ENCODE measurements at regions not wholly inside any gene's neighbourhood (a gene's known extent, or its start where the extent isn't known, plus 50 kb on each side); places are given as distances from the start of the nearest gene placed in this dataset.
A peak's percentile ranks its signal among the peaks of the same experiment; 100 is the strongest.

DNA sequence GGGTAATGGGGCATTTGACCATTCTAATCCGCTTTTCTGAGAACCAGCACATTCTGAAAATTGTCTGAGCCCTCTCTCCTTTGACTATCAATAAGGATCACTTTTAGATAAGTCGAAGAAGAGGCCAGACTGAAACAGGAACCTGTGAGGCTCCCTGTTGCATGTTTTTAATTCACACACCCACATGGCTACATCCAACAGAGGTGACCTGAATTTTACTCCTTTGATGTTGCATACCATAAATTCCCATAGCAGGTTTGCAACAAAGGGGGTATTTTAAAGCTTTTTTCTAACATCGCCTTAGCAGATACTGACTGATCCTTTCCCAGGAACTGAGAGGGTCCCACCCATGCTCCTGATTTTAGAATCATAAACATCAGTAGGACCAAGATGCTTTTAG, 450.8 kb downstream of the USP25 start:
- no peak for DNase-seq (ENCODE audit: low spot score)

DNA sequence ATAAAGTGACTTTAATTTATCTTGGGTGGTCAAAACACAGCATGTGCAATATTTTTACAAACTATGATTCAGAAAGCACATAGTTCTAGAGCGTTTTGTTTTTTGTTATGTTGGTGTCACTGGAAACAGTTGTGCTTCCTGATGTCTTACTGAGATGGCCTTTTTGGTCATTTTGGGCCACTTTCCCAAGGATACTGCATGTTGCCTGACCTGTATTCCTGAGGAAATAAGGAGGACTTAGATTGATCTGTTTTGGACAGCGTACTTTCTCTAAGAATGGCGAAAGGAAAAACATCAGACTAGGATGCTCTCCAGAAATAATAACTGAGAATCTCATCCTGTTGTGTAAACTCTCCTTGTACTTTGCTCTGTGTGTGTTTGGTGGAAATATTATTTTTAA, 451.2 kb downstream of the USP25 start:
- DNase-seq (ENCODE audit: low spot score): no peak

DNA sequence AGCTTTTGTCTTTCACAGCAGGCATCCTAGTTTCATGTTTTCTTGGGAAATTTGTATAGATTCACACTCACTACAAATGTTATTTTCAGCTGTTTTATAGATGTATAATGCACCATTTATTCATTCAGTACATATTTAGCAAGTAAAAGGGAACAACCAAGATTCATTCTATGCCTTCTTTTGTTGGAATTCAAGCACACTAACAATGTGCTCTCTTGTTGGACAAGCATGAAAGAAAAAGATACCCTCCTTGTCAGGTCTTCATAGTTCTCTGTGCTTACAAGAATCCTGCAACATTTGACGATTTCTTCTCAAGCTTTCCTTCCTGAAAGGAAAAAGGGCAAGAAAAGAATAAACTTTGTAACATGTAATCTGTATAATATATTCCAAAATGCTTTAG, 456.0 kb downstream of the USP25 start:
- no peak for DNase-seq (ENCODE audit: low spot score)

DNA sequence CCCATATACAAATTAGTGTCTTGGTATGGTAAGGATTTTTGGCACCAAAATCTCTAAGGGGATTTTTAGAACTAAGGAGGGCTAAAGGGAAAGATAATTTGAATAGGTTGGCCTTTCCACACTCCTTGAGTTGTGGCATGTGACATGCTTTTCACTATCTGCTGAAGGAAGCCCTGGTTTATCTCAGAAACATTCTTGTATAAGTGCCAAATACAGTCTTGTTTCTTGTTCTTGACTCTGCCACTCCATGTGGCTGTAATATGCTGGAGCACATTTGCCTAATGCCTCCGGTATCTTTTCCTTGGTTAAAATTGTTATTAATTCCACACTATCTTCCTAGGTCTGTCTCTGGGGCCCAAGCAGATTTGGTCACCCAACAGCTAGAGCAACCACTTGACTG, 457.0 kb downstream of the USP25 start:
- DNase-seq (ENCODE audit: low spot score): no peak

DNA sequence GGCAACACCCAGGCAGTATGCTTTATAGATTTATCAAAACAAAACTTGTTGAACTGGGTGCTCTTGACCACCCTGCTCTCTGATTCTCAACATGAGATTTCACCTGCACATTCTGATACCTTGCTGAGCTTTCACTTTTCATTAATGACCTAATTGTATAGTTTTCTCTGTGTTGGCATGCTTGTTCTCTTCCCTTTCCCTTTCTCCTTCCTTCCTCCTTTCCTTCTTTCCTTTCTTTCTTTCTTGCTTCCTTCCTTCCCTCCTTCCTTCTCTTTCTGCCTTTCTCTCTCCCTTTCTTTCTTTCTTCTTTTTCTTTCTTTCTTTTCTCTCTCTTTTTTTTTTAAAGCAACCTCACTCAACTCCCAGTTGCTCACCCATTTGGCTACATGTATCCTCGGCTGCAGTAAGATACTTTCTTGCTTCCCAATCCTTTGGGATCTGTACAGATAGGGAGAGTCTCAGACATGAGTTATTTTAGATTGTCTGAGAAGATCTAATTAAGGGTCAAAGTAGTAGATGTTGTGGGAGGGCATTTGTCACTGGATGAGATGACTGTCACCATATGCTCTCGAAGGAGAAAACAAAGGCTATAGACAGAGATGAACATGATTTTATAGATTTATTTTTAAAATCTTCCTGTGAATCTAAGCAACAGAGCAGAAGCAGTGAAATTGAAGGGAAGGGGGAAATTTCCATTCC, 458.0 kb downstream of the USP25 start:
- DNase-seq (ENCODE audit: low spot score): no peak

DNA sequence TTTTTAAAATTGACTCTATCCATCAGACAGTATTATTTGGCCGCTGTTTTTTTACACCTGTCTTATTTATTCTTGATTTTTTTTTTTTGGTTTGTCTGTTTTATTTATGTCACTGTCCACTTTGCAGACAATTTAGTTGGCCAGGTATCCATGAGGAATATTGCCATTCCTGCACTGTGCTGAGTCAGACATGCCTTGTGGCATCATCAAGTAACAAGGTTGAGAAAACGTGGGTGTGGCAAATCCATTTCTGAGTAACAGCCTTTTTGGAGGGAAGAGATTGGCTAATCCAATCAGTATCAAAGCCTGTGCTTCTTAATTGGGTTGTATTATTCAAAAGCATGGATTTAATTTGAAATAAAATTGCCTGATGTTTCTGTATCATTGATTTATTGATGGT, 463.1 kb downstream of the USP25 start:
- no peak for DNase-seq (ENCODE audit: low spot score)

DNA sequence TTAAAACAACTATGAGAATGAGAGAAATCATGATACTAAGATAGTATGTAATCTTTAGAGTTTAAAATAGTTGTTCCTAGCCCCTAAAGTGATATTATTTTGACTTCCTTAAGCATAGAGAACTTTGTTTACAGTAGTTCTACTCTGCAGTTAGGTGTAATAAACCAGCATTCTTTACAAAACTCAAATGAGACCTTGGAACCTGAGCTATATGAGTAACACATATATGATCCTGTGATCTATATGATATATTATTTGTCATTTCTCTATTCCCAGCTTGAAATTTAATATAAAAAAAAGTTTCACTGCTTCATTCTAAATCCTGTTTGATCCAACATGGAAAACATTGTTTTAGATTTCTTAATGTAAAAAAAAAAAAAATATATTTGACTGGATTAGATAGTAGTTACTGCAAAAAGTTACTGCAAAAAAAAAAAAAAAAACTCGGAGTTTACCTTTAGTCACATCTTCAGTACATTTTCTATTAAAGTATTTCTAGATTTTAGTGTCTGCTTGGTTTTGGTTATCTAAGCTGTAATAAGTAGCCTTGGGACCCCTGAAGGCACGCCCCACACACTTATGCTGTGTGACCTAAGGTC, 463.8 kb downstream of the USP25 start:
- no peak for DNase-seq (ENCODE audit: low spot score)

DNA sequence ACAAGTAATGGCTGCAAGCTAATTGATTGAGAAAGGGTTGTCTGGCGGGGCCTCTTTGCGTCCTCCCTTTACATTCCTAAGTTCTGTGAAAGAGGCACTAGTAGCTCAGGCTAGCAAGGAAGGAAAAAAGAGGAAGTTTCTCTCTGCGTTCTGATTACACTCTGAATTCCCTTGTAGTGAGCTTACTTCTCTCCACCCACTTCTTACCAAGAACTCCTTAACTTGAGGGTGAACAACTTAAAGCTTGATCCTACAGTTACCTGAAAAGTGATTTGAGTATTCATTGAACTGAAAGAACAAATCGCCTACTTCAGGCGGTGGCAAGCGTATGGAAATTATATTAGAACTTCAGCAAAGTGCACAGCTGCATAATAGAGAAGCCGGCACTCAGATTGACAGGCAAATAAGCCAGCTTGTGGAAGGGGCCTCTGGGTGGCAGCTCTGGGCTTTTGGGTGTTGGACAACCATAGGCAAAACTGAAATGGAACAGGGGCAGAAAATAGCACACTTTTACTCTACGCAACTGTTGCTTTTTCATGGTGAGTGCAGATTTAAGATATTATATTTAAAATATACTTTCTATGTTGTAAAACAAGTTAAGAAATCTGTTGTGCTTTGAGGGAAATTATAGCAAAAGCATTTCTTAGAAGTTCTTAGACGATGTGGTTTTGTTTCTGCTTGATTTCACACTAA, 464.5 kb downstream of the USP25 start:
- DNase-seq (ENCODE audit: low spot score): peak; percentile 46

DNA sequence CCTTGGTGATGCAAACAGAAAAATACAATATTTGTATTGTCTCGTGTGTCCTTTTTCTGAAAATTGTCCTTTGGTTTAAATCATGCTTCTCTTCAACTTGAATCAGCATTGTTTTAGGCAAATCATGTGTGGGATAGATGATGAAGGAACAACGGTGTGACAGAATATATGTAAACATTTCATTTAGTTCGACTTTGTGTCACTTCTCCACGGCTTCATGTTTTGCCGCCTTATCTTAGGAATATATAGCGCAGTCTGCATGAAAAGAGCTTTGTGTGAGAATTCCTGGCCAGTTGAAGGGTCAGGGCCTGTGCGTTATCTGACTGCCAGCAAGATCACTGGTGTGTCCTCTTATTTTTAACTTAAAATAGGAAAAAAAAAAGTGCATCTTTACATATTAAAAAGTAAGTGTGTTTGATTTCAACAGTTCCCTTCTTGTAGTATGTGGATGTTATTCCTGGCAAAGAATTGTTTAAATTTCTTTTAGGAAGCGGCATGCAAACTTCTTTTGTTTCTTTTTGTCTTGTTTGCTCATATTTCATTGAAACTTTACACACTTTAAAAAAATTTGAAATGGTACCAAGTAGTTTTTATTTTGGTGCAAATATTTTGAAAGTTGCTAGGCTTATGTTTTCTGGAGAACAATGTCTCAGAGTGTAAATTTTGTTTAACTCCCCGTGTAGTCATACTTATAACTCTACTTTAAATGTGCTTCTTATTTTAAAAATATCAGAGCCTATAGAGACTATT, 465.2 kb downstream of the USP25 start:
- DNase-seq (ENCODE audit: low spot score): no peak

DNA sequence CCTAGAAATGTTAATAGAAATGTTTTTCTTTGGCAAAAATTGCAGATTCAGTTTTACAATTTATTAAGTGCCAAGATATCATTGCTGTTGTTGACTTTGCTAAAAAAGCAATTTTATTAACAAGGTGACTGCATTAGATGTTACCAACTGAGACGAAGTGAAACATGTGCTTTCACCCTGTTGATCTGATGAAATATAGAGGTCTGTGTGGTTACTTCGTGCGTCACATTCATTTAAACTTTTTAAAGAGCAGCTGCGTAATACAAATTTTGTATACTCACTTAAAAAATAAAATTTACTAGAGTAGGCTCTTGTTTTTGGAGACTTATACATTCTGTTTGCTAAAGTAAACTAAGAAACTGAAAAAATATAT, 465.7 kb downstream of the USP25 start:
- no peak for DNase-seq (ENCODE audit: low spot score)

DNA sequence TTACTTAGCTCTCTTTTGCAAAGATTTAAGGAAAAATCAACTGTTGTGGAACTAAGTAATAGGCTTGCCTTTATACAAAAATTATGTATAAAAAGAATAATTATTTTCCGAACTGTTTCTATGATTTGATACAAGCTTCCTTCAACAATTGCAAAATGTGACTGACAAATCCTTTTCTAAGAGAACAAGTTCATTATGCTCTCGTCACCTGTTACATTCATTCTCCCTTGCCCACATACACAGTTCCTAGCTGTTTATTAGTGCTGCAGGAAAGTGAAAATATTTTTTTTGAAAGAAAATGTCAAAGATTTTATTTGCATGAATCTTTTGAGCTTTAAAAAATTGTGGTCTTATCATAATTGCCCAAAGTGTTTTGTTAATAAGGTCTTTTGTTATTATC, 466.2 kb downstream of the USP25 start:
- DNase-seq (ENCODE audit: low spot score): no peak

DNA sequence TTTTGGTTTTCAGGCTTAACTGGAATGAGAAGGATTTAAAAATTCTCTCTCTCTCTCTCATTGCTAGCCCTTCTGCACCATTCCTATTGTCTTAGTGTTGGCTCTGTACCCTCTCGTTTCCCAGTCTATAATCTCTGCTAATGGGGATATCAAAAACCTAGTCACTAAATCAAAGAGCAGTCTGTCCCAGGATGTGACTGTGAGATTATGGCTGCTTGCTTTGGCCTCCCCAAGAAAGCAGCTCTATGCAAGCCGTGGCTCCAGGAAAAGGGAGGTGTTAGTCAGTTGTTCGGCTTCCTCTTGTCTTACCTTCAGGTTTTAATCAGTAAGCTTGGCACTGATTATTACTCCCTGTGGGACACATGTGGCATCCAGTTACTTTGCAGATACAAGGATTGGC, 468.8 kb downstream of the USP25 start:
- peak; percentile 62 for DNase-seq (ENCODE audit: low spot score)

DNA sequence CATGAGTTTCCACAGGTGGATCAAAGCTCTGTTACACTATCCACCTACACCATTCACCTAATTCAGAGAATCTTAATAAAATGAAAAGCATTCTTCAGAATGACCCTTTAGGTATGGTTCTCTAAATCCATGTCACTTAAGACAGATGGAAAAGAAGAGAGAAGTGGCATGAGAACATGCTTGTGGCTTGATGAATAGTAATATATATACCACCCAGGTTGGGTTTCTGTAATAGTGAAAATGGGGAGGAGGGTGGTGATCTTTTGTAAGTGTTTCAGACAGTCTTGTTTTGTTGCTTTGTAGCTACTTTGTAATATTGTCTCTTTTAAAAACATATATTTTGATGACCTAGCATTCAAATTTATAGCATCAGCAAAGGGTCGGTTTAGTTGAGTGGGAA, 469.8 kb downstream of the USP25 start:
- DNase-seq (ENCODE audit: low spot score): no peak

DNA sequence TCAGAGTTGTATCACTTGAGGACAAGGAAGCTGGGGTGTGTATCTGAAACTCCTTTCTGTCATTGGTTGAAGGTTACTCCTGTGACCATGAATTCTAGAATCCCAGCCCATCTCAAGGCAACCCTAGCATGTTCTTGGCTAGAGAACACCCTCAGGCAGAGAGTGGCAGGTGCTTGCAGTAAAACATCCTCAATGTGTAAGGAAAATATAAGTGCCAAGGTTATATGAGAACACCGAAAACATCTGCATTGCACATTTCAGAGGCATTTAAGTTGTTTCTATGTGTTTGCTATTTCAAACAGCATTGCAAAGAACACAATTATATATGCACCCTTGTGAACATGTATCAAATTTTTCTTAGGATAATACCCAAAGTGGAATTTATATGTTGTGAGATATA, 471.9 kb downstream of the USP25 start:
- no peak for DNase-seq (ENCODE audit: low spot score)

DNA sequence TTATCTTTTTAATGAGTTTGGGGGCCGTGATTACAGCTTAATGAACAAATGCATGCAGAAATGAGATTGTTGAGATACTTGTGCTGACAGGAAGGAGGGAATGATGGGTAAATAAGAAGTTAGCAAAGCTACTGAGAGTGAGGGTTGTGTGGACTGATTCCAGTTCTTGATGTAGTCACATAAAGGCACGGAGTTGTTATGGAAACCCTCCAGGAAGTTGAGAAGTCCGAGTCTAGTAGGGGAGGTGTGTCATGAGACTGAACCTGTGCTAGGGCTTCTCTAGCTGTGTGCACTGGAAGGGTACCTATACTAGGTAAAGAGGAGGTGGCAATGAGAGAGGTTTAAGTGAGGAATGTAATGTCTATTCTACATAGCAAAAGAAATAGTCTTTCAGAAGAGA, 475.7 kb downstream of the USP25 start:
- no peak for DNase-seq (ENCODE audit: low spot score)

DNA sequence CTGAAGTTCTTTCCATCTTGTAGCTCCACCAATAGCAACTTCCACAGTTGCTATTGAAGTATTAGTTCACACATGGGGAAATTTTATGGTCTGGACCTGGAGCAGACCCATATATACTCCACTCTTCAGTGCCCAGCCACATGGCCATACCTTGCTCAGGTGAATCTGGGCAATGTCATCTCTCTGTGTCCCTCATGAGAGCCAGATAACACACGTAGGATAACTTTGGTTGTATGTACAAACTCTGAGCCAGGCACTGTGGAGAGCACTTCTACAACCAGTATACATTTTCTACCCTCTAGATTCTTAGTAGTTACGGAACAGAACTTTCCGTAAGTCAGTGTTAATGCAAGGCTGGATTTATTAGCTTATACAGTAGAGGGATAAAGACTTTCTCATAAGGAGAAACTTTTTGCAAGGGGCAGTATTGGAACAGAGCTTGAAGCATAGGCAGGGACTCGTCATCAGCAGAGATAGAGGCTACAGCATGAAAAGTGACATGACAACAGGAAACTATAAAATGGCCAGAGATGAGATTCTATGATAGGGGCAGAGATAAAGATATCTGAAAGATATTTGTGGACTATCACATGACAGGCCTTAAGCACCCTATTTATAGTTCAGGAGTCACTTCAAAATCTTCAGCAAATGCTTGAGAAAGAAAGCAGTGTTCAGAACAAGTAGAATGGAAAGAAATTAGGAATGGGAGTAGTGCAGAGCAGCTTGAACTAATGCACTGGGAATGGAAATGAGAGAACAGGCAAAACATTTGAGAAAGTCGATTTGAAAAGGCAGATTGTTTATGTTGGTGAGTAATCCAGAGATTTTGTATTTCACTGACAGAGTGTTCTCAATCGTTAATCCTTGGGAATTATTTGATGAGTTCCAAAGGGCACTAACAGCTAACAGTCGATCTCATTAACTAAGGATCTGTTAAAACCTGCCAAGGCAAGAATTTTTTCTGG, 481.8 kb downstream of the USP25 start:
- DNase-seq (ENCODE audit: low spot score): no peak

DNA sequence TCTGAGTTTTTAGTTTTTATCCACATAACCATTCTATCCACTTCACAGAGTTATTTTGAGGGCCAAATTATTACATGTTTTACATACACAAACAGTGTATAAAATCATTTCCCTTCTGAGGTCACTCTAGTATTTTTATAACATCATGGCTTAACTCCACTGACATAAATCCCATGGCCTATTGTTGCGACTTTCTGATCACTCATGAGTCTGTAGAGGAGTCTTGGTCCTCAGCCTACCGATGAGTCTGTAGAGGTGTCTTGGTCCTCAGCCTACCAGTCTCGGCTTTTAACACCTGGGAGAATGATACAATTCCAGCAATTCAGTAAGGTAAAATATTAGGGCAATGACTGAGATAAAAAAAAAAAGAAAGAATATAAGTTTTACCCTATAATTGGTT, 483.7 kb downstream of the USP25 start:
- DNase-seq (ENCODE audit: low spot score): no peak

DNA sequence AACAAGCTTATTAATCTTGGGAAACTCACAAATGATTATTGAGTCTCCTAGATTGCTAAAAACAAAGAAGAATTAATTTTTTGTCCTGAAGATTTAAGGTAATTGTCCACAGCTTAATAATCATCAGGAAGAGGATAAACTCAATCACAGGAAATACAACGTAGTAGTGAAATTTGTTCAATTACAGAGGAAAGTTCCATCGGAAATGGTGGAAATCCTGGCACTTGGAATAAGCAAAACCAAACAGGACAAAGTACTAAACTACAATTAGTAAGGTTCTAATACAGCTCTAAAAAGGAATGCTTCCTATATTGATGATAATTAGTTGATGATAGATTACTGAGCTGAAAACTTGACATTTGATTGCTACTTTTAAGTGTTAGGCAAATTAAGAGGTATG, 485.4 kb downstream of the USP25 start:
- no peak for DNase-seq (ENCODE audit: low spot score)

DNA sequence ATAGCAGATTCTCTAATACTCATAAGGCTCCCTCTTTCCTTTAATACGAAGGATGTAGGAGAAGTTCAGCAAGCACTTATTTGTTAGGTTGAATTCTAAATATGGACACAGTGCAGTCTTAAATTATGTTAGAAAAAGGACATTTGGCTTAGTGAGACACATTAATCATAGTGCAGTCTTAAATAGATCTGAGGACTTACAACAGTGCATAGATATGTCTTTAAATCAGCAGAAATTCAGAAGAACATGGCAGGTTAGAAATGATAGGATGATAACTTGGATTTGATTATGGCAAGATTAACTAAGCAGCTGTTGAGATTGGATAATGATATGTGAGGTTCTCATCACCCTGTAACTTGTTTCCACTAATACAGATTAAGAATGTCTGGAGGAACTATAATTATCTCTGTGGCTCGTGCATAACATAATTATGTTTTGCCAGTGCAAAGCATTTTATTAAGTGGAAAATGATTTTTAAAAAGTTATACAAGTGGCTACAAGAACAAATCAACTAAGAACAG, 485.9 kb downstream of the USP25 start:
- no peak for DNase-seq (ENCODE audit: low spot score)

DNA sequence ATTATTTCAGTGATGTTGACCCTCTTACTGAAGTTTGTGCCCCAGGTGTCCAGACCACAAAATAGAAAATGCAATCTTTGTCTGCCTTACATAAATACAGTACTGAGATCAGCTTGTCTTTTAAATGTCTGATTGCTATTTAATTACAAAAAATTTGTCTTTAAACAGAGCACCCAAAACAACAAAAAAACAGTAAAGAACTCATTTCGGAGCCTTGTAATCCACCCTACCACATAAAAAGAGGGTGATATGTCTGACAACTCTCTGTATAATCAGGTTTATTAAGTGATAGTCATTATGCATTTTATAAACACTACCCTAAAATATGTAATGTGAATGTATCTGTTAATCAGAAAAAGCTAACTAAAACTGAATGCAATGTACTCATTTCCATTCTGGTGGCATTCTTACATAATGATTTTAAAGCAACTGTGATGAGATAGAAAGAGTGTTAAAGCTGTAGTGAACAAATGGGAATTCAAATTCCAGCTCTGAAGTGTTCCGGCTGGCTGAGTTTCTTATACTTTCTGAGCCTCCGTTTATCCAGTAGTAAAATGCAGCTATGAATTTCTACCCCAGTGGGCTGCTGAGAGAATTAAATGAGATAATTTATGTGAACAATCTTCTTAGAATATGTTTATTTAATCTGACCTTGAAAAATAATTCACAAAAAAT, 486.6 kb downstream of the USP25 start:
- DNase-seq (ENCODE audit: low spot score): no peak

Measured in D341Med (cell line).